ENCODE measurements at regions not wholly inside any gene's neighbourhood (a gene's known extent, or its start where the extent isn't known, plus 50 kb on each side); places are given as distances from the start of the nearest gene placed in this dataset.
"Not testable (repeated sequence)": the region's sequence is repeated elsewhere in the genome, so short reads cannot be mapped to it uniquely, and the experiment has no call there.

- TF ChIP-seq, protein P1, sequence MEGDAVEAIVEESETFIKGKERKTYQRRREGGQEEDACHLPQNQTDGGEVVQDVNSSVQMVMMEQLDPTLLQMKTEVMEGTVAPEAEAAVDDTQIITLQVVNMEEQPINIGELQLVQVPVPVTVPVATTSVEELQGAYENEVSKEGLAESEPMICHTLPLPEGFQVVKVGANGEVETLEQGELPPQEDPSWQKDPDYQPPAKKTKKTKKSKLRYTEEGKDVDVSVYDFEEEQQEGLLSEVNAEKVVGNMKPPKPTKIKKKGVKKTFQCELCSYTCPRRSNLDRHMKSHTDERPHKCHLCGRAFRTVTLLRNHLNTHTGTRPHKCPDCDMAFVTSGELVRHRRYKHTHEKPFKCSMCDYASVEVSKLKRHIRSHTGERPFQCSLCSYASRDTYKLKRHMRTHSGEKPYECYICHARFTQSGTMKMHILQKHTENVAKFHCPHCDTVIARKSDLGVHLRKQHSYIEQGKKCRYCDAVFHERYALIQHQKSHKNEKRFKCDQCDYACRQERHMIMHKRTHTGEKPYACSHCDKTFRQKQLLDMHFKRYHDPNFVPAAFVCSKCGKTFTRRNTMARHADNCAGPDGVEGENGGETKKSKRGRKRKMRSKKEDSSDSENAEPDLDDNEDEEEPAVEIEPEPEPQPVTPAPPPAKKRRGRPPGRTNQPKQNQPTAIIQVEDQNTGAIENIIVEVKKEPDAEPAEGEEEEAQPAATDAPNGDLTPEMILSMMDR (IDR thresholded peaks at IDR 0.05; ENCODE audit: insufficient read depth, low read depth, low read length), result no peak
- no peak for DNase-seq (ENCODE audit: low read depth)
- no peak overlapping the region for H3K4me3 ChIP-seq (ENCODE audit: low read depth, low read length)
Observed at GRCh38 chr2:117607202-117607601, 207.3 kb upstream of the DDX18 start.

- DNase-seq (ENCODE audit: low read depth), result no peak
- TF ChIP-seq, protein P1 (IDR thresholded peaks at IDR 0.05; ENCODE audit: insufficient read depth, low read depth, low read length), result no peak
- H3K4me3 ChIP-seq (ENCODE audit: low read depth, low read length), result no peak overlapping the region
Observed at GRCh38 chr2:117613101-117613500, 201.4 kb upstream of the DDX18 start.

- TF ChIP-seq, protein P1 (IDR thresholded peaks at IDR 0.05; ENCODE audit: insufficient read depth, low read depth, low read length), result no peak
- DNase-seq (ENCODE audit: low read depth), result no peak
- H3K4me3 ChIP-seq (ENCODE audit: low read depth, low read length), result no peak overlapping the region
Observed at GRCh38 chr2:117614296-117614695, 200.2 kb upstream of the DDX18 start.

DNA sequence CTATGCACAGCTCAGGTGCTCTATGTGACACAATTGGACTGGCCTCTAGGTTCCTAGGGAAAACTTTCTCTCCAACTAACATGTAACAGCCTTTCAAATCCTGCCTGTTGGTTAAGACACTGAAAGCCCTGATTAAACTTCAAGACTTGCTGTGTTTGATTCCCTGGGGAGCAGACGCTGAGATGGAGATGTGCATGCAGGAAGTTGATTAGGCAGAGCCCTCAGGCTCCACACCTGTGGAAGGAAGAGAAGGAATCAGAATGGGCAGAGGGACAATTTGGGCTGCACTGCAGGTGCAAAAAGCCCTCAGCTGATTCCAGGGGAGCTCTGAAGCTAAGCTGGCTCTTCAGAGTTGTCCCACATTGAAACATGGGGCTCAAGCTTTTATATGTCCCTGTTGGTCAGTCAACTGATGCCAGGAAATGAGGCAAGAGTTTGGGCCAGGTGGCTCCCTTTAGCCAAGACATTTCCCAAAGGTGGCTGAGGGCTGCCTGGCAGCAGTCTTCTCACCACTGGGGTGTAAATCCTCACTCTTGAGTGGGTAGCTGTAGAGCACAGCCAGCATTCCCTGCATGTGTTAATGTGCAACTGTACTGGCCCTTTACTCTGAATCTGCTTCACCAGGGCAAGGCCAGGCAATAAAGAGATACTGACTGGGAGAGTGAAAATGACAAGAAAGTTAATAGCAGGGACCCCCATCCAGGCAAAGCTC lies 199.5 kb upstream of the DDX18 start:
- TF ChIP-seq, protein P1 (IDR thresholded peaks at IDR 0.05; ENCODE audit: insufficient read depth, low read depth, low read length), result no peak
- DNase-seq (ENCODE audit: low read depth), result no peak
- H3K4me3 ChIP-seq (ENCODE audit: low read depth, low read length), result no peak overlapping the region

DNA sequence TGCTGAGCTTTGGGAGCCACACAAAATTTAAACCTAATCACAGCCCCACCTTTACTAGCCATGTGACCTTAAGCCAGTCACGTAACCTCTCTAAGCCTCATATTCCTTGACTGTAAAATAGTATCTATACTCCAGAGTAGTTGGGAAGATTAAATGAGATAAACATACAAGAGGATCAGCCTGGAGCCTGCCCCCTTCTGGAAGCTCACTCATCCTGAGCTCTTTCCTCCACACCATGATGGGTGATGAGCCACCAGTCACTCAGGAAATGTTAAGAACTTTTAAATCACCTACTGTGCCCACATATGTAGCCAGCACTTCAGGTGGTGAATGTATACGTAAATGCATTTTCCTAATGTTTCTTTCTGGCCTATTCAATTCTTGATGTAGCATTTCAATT lies 195.9 kb upstream of the DDX18 start:
- no peak overlapping the region for H3K4me3 ChIP-seq (ENCODE audit: low read depth, low read length)
- TF ChIP-seq, protein P1 (IDR thresholded peaks at IDR 0.05; ENCODE audit: insufficient read depth, low read depth, low read length), result no peak
- DNase-seq (ENCODE audit: low read depth), result no peak

- H3K4me3 ChIP-seq (ENCODE audit: low read depth, low read length), result no peak overlapping the region
- TF ChIP-seq, protein P1 (IDR thresholded peaks at IDR 0.05; ENCODE audit: insufficient read depth, low read depth, low read length), result no peak
- no peak for DNase-seq (ENCODE audit: low read depth)
Observed at GRCh38 chr2:117621326-117621725, 193.2 kb upstream of the DDX18 start.

DNA sequence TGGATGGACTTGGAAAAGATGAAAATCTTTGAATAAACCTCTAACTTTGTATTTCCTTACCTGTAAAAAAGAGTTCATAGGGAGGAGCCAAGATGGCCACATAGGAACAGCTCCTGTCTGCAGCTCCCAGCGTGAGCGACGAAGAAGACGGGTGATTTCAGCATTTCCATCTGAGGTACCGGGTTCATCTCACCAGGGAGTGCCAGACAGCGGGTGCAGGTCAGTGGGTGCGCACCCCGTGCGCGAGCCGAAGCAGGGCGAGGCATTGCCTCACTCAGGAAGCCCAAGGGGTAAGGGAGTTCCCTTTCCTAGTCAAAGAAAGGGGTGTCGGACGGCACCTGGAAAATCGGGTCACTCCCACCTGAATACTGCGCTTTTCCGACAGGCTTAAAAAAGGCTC lies 191.3 kb upstream of the DDX18 start:
- not testable (repeated sequence) for H3K4me3 ChIP-seq (ENCODE audit: low read depth, low read length); DNase-seq (ENCODE audit: low read depth)
